Sigmoid colon (tissue), 6 donors: ENCODE measurements at regions not wholly inside any gene's neighbourhood (a gene's known extent, or its start where the extent isn't known, plus 50 kb on each side); places are given as distances from the start of the nearest gene placed in this dataset.
"Not testable (repeated sequence)": the region's sequence is repeated elsewhere in the genome, so short reads cannot be mapped to it uniquely, and the experiment has no call there.

Experiments used
- DNase-seq: peaks from one replicate; pipeline ENCODE4 v3.0.0-alpha.2; 2019
- H3K27ac ChIP-seq, 4 donors: fragments of 200-600 bp; sonication (generic); one replicate each; pipeline ENCODE4 v1.5.1; 2016 to 2019; ENCODE audit warnings: mild to moderate bottlenecking in 1 of 4
- H3K27me3 ChIP-seq, 3 donors: fragments of 200-600 bp; sonication (generic); one replicate each; pipeline ENCODE4 v1.5.1; 2019; ENCODE audit warnings: mild to moderate bottlenecking in 1 of 3
- H3K36me3 ChIP-seq, 4 donors: fragments of 200-600 bp; sonication (generic); one replicate each; pipeline ENCODE4 v1.5.1; 2016 to 2019
- H3K4me1 ChIP-seq, 4 donors: fragments of 200-600 bp; sonication (generic); one replicate each; pipeline ENCODE4 v1.5.1; 2017 to 2019
- H3K4me3 ChIP-seq, 4 donors: fragments of 200-600 bp; sonication (generic); one replicate each; pipeline ENCODE4 v1.5.1; 2017 to 2019; ENCODE audit warnings: mild to moderate bottlenecking in 2 of 4, moderate library complexity in 1 of 4
- H3K9me3 ChIP-seq, 4 donors: fragments of 200-600 bp in 3 of 4; sonication (generic) in 3 of 4; one replicate each; pipeline versions ENCODE4 v1.5.1 to v1.6.1; 2013 to 2019
- CTCF ChIP-seq, 4 experiments: fragments of 450-650 bp in 3 of 4; fragments of 200-600 bp in 1 of 4; IDR thresholded peaks; one replicate each; pipeline ENCODE4 v1.5.1; 2016 to 2019; ENCODE audit warnings: antibody characterized with exemption in 4 of 4, mild to moderate bottlenecking in 3 of 4, moderate library complexity in 2 of 4
- EP300 ChIP-seq, 4 donors: sonication (generic); formaldehyde crosslinking; IDR thresholded peaks; one replicate each; pipeline ENCODE4 v1.6.1; 2017; ENCODE audit warnings: antibody characterized with exemption in 4 of 4
- POLR2A ChIP-seq, 2 donors: fragments of 450-650 bp; IDR thresholded peaks; one replicate each; pipeline ENCODE4 v1.6.1; 2016; ENCODE audit warnings: antibody characterized with exemption in 2 of 2, mild to moderate bottlenecking in 2 of 2, moderate library complexity in 2 of 2
- POLR2AphosphoS5 ChIP-seq, 4 donors: sonication (generic); formaldehyde crosslinking; IDR thresholded peaks; one replicate each; pipeline ENCODE4 v1.6.1; 2017; ENCODE audit warnings: antibody characterized with exemption in 4 of 4
- WGBS, 2 donors: extraction: QIAGEN DNeasy Blood & Tissue Kit; methylation state at CpG; one replicate each; pipeline ENCODE4 v1.1.7; 2013; 5-methylcytosine and 5-hydroxymethylcytosine counted together
- intact Hi-C: fragments of 100-400 bp; cut with DNase I; formaldehyde crosslinking; loops from one replicate; pipeline ENCODE4 v1.15.1; 2023
- donor health status: healthy with polysubstance abuse.
- donor health status: healthy.

- Histone ChIP-seq H3K4me1 (peaks cover 0 to 51% (median 44%) of the 10 kb centered on the region in 4 donors), H3K27me3 (peaks cover 0 to 6% (median 0%) of the 10 kb centered on the region in 3 donors), H3K9me3 (no peaks in the 10 kb centered on the region), H3K27ac (no peak overlapping the region), H3K36me3 (no peaks in the 10 kb centered on the region), H3K4me3 (peak overlapping the region in 3 of 4 donors; percentile 16 to 36 (median 20))
- intact Hi-C loops: no loop called here
- peak; percentile 30 for DNase-seq
- WGBS, 2 donors: 50 to 57% methylated on average over 37 of the region's 37 CpGs
- TF ChIP-seq CTCF (IDR thresholded peaks at IDR 0.05) (no peak), POLR2A (IDR thresholded peaks at IDR 0.05) (no peak), EP300 (IDR thresholded peaks at IDR 0.05) (no peak), POLR2AphosphoS5 (IDR thresholded peaks at IDR 0.05) (no peak)
Observed at GRCh38 chr20:25858495-25859425, 162.1 kb upstream of the ZNF337 start.

GRCh38 chr20:25857091-25857788 lies 160.6 kb upstream of the ZNF337 start:
- peaks cover 0 to 41% (median 36%) of the 10 kb centered on the region in 4 donors for H3K4me1 ChIP-seq
- H3K9me3 ChIP-seq, H3K27me3 ChIP-seq, H3K27ac ChIP-seq, intact Hi-C loops, H3K36me3 ChIP-seq, H3K4me3 ChIP-seq: not testable (repeated sequence)
- peak; percentile 45 for DNase-seq
- 93 to 94% methylated on average over 28 of the region's 28 CpGs for WGBS, 2 donors

- Histone ChIP-seq H3K4me1 (peaks cover 0 to 35% (median 33%) of the 10 kb centered on the region in 4 donors), H3K36me3 (no peaks in the 10 kb centered on the region), H3K9me3 (no peaks in the 10 kb centered on the region), H3K4me3 (no peak overlapping the region), H3K27me3 (peaks cover 0 to 6% (median 0%) of the 10 kb centered on the region in 3 donors), H3K27ac (no peak overlapping the region)
- intact Hi-C loops: no loop called here
- TF ChIP-seq CTCF (IDR thresholded peaks at IDR 0.05): no peak
- TF ChIP-seq EP300 (IDR thresholded peaks at IDR 0.05): no peak
- no peak for TF ChIP-seq POLR2AphosphoS5 (IDR thresholded peaks at IDR 0.05)
- no peak for TF ChIP-seq POLR2A (IDR thresholded peaks at IDR 0.05)
- peak; percentile 53 for DNase-seq
- WGBS, 2 donors: 92 to 93% methylated on average over 21 of the region's 21 CpGs
Observed at GRCh38 chr20:25856256-25856884, 159.7 kb upstream of the ZNF337 start.

- H3K36me3 ChIP-seq, H3K4me3 ChIP-seq, H3K9me3 ChIP-seq, H3K27ac ChIP-seq, H3K27me3 ChIP-seq, intact Hi-C loops: not testable (repeated sequence)
- 94 to 95% methylated on average over 23 of the region's 23 CpGs for WGBS, 2 donors
- peaks cover 0 to 32% (median 29%) of the 10 kb centered on the region in 4 donors for H3K4me1 ChIP-seq
- peak; percentile 41 for DNase-seq
Observed at GRCh38 chr20:25855451-25856156, 159.0 kb upstream of the ZNF337 start.

- peak; percentile 29 for DNase-seq
- H3K27ac ChIP-seq, H3K9me3 ChIP-seq, H3K36me3 ChIP-seq, H3K27me3 ChIP-seq, intact Hi-C loops: not testable (repeated sequence)
- 88 to 95% methylated on average over 11 of the region's 11 CpGs for WGBS, 2 donors
- peaks cover 0 to 25% (median 20%) of the 10 kb centered on the region in 4 donors for H3K4me1 ChIP-seq
- peak overlapping the region in 3 of 4 donors; percentile 51 to 69 (median 63) for H3K4me3 ChIP-seq
Observed at GRCh38 chr20:25854666-25855065, 158.0 kb upstream of the ZNF337 start.
